GM21381 (cell line): ENCODE measurements at regions not wholly inside any gene's neighbourhood (a gene's known extent, or its start where the extent isn't known, plus 50 kb on each side); places are given as distances from the start of the nearest gene placed in this dataset.
A peak's percentile ranks its signal among the peaks of the same experiment; 100 is the strongest.
"Not testable (repeated sequence)": the region's sequence is repeated elsewhere in the genome, so short reads cannot be mapped to it uniquely, and the experiment has no call there.

Experiments
- ATAC-seq: cut with Tn5 transposase; IDR thresholded peaks from one replicate; pipeline ENCODE4 v1.9.1; 2021; ENCODE audit warnings: mild to moderate bottlenecking, moderate library complexity; ENCODE audit not compliant: unreplicated experiment

DNA sequence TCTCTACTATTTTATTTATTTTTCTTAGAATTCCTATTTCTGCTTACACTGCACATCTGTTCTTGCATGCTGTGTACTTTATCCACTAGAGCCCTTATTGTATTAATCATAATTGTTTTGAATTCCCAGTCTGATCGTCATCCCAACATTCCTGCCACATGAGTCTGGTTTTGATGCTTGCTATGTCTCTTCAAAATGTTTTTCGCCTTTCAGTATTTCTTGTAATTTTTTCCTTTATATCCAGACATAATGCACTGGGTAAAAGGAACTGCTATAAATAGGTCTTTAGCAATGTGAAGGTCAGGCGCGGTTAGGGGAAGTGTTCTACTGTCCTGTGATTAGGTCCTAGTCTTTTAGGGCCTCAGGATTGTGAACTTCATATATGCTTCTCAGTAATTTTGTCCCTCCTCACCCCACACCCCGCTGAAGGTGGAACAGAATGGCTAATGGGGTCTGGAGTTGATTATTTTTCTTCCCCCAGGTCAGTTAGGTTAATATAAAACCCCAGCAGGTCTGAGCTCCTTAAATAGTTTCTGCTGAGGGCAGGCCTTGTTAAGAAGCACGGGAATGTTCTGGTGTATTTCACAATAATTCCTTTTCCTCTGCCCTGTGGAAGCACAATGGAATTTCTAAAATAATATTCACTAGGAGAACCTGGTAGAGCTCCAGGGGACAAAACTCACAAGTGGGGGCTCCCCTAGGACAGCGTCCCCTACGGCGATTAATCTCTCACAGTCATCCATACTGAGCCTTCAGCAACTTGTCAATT lies 146.6 kb upstream of the TUT7 start:
- no peak for ATAC-seq

DNA sequence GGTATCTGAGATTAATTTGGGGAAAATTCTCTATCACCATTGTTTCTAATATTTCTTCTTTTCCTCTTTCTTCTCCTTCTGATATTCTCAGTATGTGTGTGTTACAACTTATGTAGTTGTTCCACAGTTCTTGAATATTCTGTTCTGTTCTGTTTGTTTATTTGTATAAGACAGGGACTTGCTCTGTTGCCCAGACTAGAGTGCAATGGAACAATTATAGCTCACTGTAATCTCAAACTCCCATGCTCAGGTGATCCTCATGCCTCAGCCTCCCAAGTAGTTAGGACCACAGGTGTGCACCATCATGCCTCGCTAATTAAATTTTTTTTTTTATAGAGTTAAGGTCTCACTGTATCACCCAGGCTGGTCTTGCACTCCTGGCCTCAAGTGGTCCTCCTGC lies 145.8 kb upstream of the TUT7 start:
- no peak for ATAC-seq

DNA sequence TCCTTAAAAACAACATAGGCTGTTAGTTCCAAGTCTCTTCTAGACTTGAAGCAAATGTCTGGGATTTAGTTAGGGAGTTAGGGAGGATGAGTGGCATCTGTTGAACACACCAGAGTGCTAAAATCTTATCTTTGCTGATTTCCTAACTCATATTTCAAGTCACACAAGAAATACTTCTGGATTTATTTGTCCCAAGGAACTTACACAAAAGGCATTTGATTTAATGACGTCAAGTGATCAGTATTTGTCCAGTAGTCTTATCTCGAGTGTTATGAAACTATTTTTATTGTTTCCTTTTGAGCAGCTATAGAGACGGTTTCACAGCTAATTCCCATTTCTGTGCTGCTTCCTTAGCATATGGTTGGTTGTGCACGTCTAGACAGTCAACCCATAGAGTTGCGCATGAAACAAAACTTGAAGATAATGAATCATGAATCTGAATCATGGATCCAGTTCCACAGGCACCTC lies 140.5 kb upstream of the TUT7 start:
- ATAC-seq: no peak

DNA sequence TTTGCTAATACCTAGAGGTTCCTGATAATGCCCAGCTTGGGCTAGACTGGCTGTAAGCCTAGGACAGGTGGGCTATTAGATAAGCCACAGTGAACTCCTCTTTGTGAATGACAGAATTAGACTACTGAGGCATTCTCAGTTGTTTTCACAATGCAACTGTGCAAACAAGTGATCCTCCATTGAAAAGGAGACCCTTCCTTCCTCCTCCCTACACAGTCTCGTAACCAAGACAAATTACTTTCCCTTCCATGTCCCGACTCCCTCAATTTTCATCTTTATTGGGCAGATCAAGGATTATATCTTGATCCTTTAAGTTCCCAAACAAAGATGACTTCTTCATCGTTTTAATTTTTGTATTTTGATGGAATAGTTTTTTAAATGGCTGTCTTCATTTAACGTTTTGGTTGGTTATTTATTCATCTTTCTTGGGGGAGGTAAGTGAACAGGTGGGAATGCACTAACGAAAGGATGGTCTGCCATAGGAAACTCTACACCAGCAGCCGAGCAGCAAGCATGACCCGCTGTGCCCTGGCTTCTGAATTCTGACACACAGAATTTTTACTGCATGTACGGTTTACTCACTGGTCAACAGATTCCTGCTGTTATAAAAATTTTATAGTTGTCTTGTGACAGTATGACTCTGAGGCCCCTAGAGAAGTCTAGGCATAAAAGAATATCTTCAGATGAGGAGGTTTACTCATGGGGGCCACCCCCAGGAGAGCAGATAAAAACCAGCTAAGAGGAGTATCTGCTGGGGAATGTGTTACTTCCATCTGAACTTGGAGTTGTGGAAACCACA lies 137.5 kb upstream of the TUT7 start:
- no peak for ATAC-seq

DNA sequence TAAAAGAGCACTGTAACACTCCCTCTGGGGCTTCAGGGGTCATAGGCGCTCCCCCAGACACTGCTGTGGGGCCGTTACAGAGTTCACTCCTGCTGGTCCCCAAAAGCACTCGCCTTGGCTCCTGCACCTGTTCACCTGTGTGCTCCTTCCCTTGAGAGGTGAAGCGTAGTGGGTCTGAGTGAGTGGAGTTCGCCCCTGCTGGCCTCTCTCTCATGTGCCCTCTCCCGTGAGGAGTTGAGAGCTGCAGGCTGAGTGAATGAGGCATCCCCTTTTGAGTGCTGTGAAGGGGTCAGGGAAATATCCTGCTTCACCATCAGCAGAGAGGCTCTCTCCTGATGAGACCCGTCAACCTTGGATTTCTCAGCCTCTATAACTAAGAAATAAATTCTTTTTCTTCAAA lies 134.6 kb upstream of the TUT7 start:
- no peak for ATAC-seq

DNA sequence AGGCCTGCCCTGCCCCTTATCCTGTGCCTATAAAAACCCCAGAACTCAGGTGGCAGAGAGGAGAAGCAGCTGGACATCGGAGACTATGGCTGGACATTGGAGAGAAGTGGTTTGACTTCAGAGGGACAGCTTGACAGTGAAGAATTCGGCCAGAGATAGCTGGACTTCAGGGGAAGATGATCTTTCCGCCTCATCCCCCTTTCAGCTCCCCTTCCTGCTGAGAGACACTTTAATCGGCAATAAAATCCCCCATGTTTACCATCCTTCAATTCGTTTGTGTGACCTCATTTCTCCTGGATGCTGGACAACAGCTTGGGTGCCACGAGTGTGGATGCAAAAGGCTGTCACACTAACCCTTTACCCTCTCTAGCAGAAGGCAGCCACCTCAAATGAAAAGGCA lies 134.1 kb upstream of the TUT7 start:
- no peak for ATAC-seq

DNA sequence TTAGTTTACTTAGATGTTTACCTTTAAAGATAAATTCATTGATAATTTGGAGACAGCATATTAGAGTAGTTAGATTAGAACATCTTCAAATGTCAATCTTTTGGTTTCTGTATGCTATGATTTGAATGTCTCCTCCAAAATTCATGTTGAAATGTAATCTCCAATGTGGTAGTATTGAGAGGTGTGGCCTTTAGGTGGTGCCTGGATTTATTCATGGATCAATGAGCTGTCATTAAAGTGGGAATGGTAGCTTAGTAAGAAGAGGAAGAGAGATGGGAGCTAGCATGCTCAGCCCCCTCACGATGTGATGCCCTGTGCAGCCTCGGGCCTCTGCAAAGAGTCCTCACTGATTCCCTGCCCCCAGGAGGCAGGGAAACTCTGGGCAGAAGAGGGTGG lies 133.6 kb upstream of the TUT7 start:
- no peak for ATAC-seq

DNA sequence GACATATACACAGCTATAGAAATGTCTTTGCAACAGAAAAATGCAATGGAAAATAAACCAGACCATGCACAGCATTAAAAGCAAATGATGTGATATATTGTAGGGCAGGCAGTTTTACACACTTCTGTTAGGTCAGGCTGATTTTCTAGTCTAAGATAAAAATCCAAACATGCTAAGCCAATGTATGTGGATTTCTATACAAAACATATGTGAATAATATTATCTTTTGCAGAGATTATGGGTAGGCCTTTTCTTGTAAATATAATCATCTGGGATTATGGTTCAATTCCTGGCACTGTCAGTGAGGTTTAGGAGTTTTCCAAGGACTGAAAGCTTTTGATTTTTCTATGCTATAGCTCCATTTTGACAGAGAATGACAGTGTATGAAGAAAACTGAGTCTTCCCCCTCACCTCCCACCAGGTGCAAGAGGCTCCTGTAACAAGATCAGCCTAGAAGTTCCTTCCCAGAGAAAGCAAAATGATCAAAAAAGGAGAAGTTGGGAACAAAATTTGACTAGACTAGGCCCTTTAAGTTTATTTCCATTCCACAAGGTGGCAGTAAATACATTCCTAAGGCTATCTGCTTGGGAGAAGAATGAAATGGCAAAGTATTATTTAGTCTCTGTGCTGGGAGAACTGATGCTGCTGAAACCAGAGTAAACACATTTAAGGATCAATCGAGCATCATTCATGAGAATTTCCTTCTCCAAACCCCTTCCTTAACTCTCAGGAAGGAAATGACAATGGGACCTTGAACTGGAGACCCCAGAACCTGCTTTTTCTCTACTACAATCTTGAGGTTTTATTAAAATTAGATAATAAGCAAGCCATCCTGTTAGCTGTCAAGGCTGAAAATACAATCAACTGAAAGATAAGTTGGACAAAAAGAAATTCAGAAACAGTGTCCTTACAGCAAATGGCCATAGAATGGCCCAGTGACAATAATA lies 133.0 kb upstream of the TUT7 start:
- no peak for ATAC-seq

DNA sequence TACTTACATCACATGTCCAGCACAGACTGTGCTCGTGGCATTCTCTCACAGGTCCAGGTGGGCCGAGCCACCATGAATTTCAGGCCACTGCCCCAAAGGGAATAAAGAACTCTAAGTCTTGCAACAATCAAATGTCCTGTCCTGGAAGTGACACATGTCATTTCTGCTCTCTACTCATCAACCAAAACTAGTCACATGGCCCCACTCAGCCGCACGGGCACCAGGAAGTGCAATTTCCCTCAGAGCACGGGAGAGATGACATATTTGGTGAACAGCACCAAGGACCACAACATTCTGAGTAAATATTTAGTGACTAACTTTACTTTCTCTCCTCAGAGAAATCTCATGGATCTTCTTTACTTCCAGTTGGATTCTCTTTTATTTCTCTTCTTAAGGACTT lies 131.1 kb upstream of the TUT7 start:
- peak; percentile 84 for ATAC-seq

DNA sequence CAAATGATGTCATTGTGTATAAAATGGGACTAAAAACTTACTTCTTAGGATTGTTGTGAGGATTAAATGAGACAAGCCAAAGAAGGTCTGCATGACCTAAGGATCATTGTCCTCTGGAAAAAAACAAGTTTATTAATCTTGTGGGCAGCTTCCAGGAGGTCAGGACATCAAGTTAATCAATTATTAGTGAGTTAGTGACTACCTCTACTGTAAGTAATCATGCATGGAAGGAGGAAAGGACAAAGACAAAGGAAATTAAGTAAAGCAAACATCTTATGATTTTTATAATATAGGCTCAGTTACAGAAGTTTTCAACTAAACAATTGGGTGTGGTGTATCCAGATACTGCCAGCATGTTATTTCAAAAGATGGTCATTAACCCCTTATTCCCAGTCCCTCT lies 129.3 kb upstream of the TUT7 start:
- no peak for ATAC-seq

DNA sequence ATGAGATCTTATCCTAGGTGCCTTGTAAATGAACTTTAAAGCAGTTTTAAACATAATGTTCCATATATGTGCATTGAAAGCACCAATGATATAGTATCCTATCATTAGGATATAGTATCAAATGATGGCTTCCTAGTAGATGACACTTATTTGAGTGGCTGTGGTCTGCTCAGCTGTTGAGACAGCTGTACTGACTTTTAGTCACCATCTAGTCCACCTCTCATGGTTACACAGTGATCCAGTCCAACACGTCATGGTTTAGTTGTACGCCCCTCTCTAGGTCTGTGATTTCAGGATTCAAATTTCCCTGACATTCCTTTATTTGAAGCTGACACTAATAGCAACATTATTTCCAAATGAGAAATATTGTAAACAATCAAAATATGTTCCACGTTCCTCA lies 127.3 kb upstream of the TUT7 start:
- ATAC-seq: no peak

DNA sequence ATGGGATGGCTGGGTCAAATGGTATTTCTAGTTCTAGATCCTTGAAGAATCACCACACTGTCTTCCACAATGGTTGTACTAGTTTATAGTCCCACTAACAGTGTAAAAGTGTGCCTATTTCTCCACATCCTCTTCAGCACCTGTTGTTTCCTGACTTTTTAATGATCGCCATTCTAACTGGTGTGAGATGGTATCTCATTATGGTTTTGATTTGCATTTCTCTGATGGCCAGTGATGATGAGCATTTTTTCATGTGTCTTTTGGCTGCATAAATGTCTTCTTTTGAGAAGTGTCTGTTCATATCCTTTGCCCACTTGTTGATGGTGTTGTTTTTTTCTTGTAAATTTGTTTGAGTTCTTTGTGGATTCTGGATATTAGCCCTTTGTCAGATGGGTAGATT lies 121.0 kb upstream of the TUT7 start:
- ATAC-seq: not testable (repeated sequence)

DNA sequence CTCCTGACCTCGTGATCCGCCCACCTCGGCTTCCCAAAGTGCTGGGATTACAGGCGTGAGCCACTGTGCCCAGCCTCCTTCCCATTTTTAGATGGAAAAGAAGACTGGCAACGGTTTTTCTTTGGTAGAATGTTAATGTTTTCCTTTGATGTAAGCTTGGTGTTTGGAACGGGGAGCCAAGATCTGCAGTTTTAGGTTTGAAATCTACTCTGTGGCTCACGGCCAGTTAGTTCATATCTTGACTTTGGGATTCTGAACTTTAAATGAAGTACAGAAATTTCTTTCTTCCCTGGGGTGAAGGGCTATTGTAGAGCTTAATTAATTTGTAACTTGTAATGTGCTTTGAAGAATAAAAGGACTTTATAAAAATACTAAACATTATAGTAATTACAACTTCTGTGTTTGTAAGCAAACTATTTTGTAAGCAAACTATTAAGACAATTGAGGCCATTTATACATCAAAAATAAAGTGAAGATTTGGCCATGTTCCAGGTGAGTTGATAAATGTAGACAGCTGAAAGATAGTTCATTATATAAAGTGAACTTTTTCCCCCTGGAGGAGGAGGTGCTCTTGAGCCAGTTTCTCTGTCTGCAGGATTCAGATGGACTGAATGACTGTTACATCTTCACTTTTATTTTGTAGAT lies 117.1 kb upstream of the TUT7 start:
- ATAC-seq: no peak

DNA sequence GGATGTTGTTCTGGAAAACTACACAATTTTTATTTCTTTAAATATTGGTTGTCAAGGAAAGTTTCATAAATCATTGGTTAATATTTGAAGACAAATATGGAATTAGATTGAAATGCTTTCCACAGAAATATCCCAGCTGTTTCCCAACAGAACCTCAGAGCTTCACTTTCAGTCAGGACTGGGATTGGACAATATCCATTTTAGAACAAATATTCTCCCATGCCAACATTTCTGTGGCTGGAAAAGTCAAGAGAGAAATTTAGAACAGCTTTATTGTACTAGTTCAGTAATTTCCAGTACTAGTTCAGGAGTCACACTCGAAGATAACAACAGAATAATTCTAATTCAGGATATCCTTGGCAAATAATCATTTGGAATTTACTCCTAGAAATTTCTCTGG lies 116.1 kb upstream of the TUT7 start:
- no peak for ATAC-seq

DNA sequence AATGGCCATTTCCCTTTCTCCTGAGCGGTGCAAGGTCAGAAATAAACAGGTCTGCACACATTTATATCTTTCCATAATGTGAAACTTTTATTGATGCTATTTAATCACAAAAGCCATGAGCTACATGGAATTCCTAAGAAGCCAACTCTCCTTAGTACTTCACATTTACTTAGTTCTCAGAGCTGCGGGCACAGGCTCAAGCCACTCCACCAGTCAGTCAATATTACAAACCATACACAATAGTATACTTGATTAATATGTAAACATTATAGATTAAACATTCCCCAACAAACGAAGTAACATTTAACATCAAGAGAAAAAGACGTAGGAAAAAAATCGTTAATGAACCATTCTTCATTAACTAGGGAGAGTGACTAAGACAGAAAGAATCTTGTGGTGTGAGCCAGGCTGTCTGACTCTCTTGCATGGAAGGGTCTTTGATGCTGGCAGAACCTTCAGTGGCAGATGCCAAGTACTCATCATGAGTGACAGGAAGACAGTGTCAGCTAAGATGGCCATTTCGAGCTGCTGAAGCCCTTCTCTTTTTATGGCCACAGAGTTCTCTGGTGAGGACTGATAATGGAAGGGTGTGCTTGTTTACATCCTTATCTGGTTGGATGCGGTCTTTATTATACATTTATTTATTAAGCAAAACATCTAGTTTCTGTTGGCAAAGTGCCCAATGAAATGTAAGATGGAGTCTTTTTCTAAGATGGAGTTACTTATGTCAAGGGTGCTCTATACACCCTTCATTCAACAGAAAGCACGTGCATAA lies 115.5 kb upstream of the TUT7 start:
- ATAC-seq: no peak

DNA sequence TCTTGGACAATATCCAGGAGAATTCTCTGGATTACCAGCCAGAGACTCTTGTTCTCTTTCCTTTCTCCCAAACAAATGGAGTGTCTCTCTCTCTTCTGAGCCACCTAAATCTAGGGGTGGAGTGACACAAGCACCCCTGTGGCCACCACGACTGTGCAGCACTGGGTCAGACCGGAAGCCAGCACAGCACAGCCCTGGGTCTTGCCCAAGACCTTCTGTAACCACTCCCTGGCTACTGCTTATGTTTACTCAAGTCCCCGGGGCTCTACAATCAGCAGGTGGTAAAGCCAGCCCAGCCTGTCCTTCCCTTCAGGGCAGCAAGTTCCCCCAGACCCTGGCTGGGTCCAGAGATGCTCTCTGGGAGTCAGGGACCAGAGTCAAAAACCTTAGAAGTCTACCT lies 110.0 kb upstream of the TUT7 start:
- ATAC-seq: no peak

DNA sequence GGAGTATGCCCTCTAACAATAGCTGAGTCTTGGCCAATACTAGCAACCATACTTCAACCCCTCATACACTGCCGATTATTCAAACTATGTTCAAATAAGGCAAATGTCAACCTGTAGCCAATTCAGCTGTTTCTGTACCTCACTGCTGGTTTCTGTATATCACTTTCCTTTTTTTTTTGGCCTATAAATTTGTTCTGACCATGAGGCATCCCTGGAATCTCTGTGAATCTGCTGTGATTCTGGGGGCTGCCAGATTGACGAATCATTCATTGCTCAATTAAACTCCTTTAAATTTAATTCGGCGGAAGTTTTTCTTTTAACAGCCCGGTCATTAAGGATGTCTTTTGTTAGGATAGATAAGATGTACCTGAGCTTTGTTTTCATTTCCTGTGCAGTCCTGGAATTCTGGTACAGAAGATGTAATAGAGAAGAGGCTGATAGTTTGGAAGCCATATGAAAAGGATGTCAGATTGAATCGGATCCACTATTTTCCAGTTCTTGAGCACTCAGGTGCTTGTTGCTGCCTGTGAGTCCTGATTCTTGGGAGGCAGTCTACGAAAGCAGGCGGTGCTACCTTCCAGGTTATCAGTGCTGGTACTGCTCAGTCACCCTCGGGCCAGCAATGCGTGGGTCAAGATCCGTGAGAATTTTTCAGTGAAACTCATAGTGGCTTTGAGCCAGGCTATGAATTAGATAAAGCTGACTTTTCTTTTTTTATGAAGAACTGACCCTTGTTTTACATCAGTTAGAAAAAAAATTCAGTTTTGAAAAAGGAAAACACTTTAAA lies 106.2 kb upstream of the TUT7 start:
- ATAC-seq: no peak

DNA sequence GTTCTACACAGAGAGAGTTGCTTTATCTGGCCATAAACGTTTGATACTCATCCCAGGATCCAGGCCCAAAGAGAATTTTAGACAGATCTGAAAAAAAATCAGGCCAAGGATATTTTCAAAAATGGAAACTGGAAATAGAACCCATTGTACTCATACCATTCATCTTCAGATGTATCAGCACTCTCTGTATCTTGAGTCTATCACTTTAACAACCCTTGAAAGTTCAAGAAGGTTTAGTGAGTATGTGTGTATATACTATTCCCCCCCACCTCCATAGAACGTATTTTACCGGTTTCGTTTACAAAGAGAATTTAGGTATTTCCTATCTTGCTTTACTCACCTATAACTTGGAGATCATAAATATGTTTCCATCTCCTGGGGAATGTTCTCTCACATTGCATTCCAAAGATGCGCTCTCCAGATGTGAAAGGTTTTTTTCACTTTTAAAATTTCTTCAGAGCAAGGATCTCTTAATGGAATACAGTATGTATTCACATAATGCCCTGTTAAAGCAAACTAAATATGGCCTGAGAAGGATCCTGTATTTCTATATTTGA lies 105.5 kb upstream of the TUT7 start:
- ATAC-seq: no peak

DNA sequence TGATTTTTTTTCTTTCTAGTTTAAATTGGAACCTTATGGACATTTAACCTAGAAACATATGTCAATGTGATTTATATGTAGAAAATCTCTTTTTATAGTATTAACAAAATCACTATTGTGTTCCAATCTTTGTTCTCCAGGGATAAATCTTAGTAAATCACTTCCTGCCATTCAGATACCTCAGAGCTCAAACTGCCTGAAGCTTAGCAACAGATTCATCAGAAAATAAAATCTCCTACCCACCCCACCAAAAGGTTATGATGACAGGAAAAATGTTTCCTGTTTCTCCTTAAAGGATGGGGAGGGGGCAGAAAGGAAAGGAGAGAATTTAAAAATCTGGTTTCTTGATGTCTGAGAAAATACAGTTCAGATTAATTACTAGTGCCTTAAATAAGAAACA lies 105.0 kb upstream of the TUT7 start:
- ATAC-seq: no peak
